Adrenal gland (tissue), 9 donors: ENCODE measurements at regions not wholly inside any gene's neighbourhood (a gene's known extent, or its start where the extent isn't known, plus 50 kb on each side); places are given as distances from the start of the nearest gene placed in this dataset.

ENCODE experiments used
- DNase-seq, 7 donors: peaks; one replicate each; pipeline ENCODE4 v3.0.0-alpha.2; 2019 to 2020
- H3K27ac ChIP-seq, 5 donors: fragments of 200-600 bp; sonication (generic) in 4 of 5; 1 replicate in 3 of 5; 2 replicates in 2 of 5; pipeline versions ENCODE4 v1.5.1 to v1.8.0; 2016 to 2020; ENCODE audit warnings: mild to moderate bottlenecking in 1 of 5
- H3K27me3 ChIP-seq: fragments of 200-600 bp; 2 replicates; pipeline ENCODE4 v1.8.0; 2021
- H3K36me3 ChIP-seq, 2 donors: fragments of 200-600 bp; replicated peaks in 1 of 2; 1 replicate in 1 of 2; 2 replicates in 1 of 2; pipeline versions ENCODE4 v1.5.1 to v1.8.0; 2018 to 2022
- H3K4me1 ChIP-seq, 2 donors: fragments of 200-600 bp; replicated peaks in 1 of 2; 1 replicate in 1 of 2; 2 replicates in 1 of 2; pipeline versions ENCODE4 v1.5.1 to v1.8.0; 2018 to 2021
- H3K4me3 ChIP-seq, 4 donors: fragments of 200-600 bp; sonication (generic) in 3 of 4; one replicate each; pipeline ENCODE4 v1.5.1; 2016 to 2018
- H3K9me3 ChIP-seq, 3 donors: fragments of 200-600 bp; sonication (generic) in 1 of 3; replicated peaks in 1 of 3; 1 replicate in 2 of 3; 2 replicates in 1 of 3; pipeline versions ENCODE4 v1.5.1 to v1.8.0; 2016 to 2021
- POLR2A ChIP-seq, 2 donors: fragments of 450-650 bp; IDR thresholded peaks; one replicate each; pipeline ENCODE4 v1.6.1; 2017; ENCODE audit warnings: antibody characterized with exemption in 2 of 2, mild to moderate bottlenecking in 2 of 2, moderate library complexity in 1 of 2
- WGBS, 4 donors: extraction: QIAGEN DNeasy Blood & Tissue Kit in 2 of 4; methylation state at CpG; one replicate each; pipeline versions ENCODE4 v1.1.5 to v1.1.7; 2013 to 2017; 5-methylcytosine and 5-hydroxymethylcytosine counted together
- intact Hi-C, 2 donors: fragments of 100-400 bp; cut with DNase I; formaldehyde crosslinking; loops; one replicate each; pipeline versions ENCODE4 v1.14.1 to v1.15.0; 2022 to 2023
- TF ChIP-seq, protein P1 (sequence below), 6 experiments: fragments of 450-650 bp in 4 of 6; fragments of 200-600 bp in 2 of 6; sonication (generic) in 1 of 6; IDR thresholded peaks; 1 replicate in 5 of 6; 2 replicates in 1 of 6; pipeline versions ENCODE4 v1.5.1 to v1.8.0; 2016 to 2021; ENCODE audit warnings: antibody characterized with exemption in 6 of 6, mild to moderate bottlenecking in 2 of 6, moderate library complexity in 1 of 6
- donor health status: healthy with polysubstance abuse.
- donor health status: Bipolar disorder and iron deficiency.
- donor health status: DM: yes; HTN: yes; CAD: no.
- donor health status: DM: no; HTN: no; CAD: no.
- donor health status: DM: no; HTN: no; CAD: no.

DNA sequence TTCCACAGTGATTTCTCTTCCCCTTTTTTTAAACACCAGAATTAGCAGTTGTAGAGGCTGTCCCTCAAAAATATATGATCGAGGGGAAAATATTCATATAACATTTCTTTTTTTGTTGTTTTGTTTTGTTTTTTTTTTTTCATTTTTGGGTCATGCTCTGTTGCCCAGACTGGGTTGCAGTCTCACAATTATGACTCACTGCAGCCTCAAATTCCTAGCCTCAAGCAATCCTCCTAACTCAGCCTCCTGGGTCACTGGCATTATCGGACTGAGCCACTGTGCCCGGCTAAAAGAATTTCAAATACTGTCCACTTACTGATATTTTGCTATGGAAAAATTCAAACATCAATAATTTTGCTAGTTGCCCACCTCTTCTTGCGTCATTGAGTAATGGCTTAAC is 134.0 kb downstream of the HFE start:
- H3K27ac ChIP-seq = no peak overlapping the region
- no peaks in the 10 kb centered on the region for H3K9me3 ChIP-seq
- 90 to 94% (median 92%) methylated on average over 4 of the region's 4 CpGs for WGBS, 4 donors
- DNase-seq = no peak
- H3K4me1 ChIP-seq = peaks cover 10 to 15% of the 10 kb centered on the region in 2 donors
- H3K27me3 ChIP-seq = no peaks in the 10 kb centered on the region
- no peak for TF ChIP-seq POLR2A (IDR thresholded peaks at IDR 0.05)
- TF ChIP-seq, protein P1, sequence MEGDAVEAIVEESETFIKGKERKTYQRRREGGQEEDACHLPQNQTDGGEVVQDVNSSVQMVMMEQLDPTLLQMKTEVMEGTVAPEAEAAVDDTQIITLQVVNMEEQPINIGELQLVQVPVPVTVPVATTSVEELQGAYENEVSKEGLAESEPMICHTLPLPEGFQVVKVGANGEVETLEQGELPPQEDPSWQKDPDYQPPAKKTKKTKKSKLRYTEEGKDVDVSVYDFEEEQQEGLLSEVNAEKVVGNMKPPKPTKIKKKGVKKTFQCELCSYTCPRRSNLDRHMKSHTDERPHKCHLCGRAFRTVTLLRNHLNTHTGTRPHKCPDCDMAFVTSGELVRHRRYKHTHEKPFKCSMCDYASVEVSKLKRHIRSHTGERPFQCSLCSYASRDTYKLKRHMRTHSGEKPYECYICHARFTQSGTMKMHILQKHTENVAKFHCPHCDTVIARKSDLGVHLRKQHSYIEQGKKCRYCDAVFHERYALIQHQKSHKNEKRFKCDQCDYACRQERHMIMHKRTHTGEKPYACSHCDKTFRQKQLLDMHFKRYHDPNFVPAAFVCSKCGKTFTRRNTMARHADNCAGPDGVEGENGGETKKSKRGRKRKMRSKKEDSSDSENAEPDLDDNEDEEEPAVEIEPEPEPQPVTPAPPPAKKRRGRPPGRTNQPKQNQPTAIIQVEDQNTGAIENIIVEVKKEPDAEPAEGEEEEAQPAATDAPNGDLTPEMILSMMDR (IDR thresholded peaks at IDR 0.05) = no peak
- intact Hi-C loops = no loop called here
- H3K4me3 ChIP-seq = no peak overlapping the region
- H3K36me3 ChIP-seq = no peaks in the 10 kb centered on the region

- no peak for TF ChIP-seq POLR2A (IDR thresholded peaks at IDR 0.05)
- TF ChIP-seq, protein P1 (IDR thresholded peaks at IDR 0.05) = no peak
- Histone ChIP-seq H3K4me1 (peaks cover 6 to 13% of the 10 kb centered on the region in 2 donors), H3K27ac (peak overlapping the region in 4 of 5 donors; percentile 0 to 94 (median 88)), H3K4me3 (no peak overlapping the region), H3K9me3 (no peaks in the 10 kb centered on the region), H3K36me3 (no peaks in the 10 kb centered on the region), H3K27me3 (no peaks in the 10 kb centered on the region)
- no peak for DNase-seq
- WGBS, 4 donors = 22 to 34% (median 25%) methylated on average over 5 of the region's 5 CpGs
- intact Hi-C loops = no loop called here
Observed at GRCh38 chr6:26222571-26222970, 135.3 kb downstream of the HFE start.

DNA sequence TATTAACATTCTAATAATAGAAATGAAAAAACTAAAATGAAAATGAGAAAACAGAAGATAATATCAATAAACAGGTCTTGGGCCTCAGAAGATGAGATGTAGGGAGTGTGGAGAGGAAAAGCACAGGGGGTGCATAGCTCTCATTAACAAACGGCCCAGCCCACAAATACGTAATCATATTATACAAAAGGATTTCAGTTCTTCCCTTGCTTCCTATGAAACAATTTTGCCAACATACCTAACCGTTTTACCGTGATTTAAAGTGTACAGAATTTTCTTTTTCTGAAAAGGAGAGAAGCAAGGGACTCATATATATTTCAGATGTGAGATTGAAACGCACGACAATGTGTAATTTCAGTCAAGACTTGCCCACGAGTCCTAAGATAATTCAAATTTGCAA is 136.0 kb downstream of the HFE start:
- Histone ChIP-seq H3K27me3 (no peaks in the 10 kb centered on the region), H3K27ac (peak overlapping the region in 4 of 5 donors; percentile 84 to 94 (median 92)), H3K4me3 (peak overlapping the region in 2 of 4 donors; percentile 63 to 66), H3K9me3 (no peaks in the 10 kb centered on the region), H3K4me1 (peaks cover 3 to 6% of the 10 kb centered on the region in 2 donors), H3K36me3 (no peaks in the 10 kb centered on the region)
- WGBS, 4 donors = 1 to 5% (median 1%) methylated on average over 7 of the region's 7 CpGs
- TF ChIP-seq POLR2A (IDR thresholded peaks at IDR 0.05) = no peak
- TF ChIP-seq, protein P1 (IDR thresholded peaks at IDR 0.05) = no peak
- DNase-seq = no peak
- intact Hi-C loops = no loop called here

DNA sequence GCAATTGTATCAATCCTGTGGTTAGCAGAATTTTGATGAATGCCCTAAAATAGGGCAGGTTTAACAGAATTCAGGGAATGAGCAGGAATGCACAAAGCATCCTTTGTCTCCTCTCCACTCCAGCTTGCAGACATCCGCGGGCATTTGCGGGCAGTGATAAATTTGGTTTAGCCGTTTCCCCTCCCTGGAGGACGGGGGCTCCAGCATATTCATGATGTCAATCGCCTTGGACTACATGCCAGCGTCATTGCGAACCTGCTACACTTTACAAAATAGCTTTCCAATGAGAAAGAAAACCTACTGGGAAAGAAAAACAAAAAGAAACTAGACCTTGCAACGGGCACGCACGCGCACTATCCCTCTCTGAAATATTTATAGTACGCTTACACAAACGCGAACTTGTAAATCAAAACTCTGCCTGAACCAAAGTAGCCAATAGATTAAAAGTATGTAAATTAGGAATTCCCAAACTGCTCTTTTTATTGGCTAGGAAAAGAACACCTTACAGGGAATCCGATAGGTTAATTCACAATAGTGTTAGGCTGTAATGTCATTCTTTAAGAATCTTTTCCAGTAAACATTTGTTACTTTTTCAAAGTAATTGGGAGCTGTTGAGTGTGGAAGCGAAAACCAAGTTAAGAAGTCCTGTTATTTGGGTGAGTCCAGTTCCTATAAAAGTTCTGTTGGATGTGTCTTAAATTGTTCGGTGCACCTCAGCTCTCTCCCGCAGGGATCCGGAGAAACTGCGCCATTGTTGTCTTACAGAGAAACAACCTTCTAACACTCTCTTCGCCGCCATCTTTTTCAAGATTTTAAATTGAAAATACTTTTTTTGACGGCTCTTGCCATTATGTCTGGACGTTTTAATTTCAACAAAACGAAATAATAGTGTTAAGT is 136.7 kb downstream of the HFE start:
- H3K4me3 ChIP-seq = peak overlapping the region in 2 of 4 donors; percentile 63 to 66
- TF ChIP-seq, protein P1 (IDR thresholded peaks at IDR 0.05) = peak in 1 of 6 experiments; percentile 10
- TF ChIP-seq POLR2A (IDR thresholded peaks at IDR 0.05) = peak; percentile 27 to 93
- intact Hi-C loops = no loop called here

More for the DNA sequence above, 136.7 kb downstream of the HFE start:
- DNase-seq = peak; percentile 73 to 92 (median 84)
- WGBS, 4 donors = 0 to 3% (median 1%) methylated on average over 26 of the region's 26 CpGs
- Histone ChIP-seq H3K36me3 (no peaks in the 10 kb centered on the region), H3K27ac (peak overlapping the region; percentile 64 to 94 (median 93)), H3K4me1 (peaks cover 3 to 5% of the 10 kb centered on the region in 2 donors), H3K27me3 (no peaks in the 10 kb centered on the region), H3K9me3 (no peaks in the 10 kb centered on the region)
